Ectodermal cell (in vitro differentiated cells): ENCODE measurements at regions not wholly inside any gene's neighbourhood (a gene's known extent, or its start where the extent isn't known, plus 50 kb on each side); places are given as distances from the start of the nearest gene placed in this dataset.

Experiments
- H3K27ac ChIP-seq: 2 replicates; pipeline ENCODE4 v1.7.0; 2013; ENCODE audit warnings: mild to moderate bottlenecking, low read depth, low read length; ENCODE audit not compliant: insufficient read depth, poor library complexity, severe bottlenecking
- H3K27me3 ChIP-seq: 2 replicates; pipeline ENCODE4 v1.7.0; 2013; ENCODE audit warnings: mild to moderate bottlenecking, low read length; ENCODE audit not compliant: insufficient read depth, control insufficient read depth, poor library complexity, severe bottlenecking
- H3K36me3 ChIP-seq: one replicate; pipeline ENCODE4 v1.7.0; 2013; ENCODE audit warnings: low read length; ENCODE audit not compliant: control insufficient read depth, insufficient read depth
- H3K4me1 ChIP-seq: one replicate; pipeline ENCODE4 v1.7.0; 2013; ENCODE audit warnings: low read length; ENCODE audit not compliant: control insufficient read depth, insufficient read depth
- H3K4me3 ChIP-seq: 2 replicates; pipeline ENCODE4 v1.7.0; 2013; ENCODE audit warnings: low read depth, low read length, control low read depth; ENCODE audit not compliant: insufficient read depth
- H3K9me3 ChIP-seq: 2 replicates; pipeline ENCODE4 v1.7.0; 2013; ENCODE audit warnings: mild to moderate bottlenecking, low read length, moderate library complexity; ENCODE audit not compliant: control insufficient read depth
- WGBS, 2 experiments: methylation state at CpG; one replicate each; pipeline ENCODE4 v1.1.7; 2013; ENCODE audit warnings: missing lambda C conversion rate in 2 of 2; 5-methylcytosine and 5-hydroxymethylcytosine counted together

- H3K4me1 ChIP-seq, result peaks cover 1% of the 10 kb centered on the region
- H3K9me3 ChIP-seq, result no peaks in the 10 kb centered on the region
- WGBS, 2 experiments, result 90 to 94% methylated on average over 2 of the region's 2 CpGs
- no peak overlapping the region for H3K27ac ChIP-seq
- no peaks in the 10 kb centered on the region for H3K27me3 ChIP-seq
- no peaks in the 10 kb centered on the region for H3K36me3 ChIP-seq
- no peak overlapping the region for H3K4me3 ChIP-seq
Observed at GRCh38 chr7:96532428-96532935, 177.2 kb downstream of the SEM1 start.

- Histone ChIP-seq H3K4me3 (no peak overlapping the region), H3K9me3 (no peaks in the 10 kb centered on the region), H3K36me3 (no peaks in the 10 kb centered on the region), H3K4me1 (peaks cover 12% of the 10 kb centered on the region), H3K27me3 (no peaks in the 10 kb centered on the region), H3K27ac (no peak overlapping the region)
- WGBS, 2 experiments, result no CpG with 5 or more reads among the region's 1 CpG
Observed at GRCh38 chr7:96531331-96531730, 178.3 kb downstream of the SEM1 start.

- 100% methylated on average over 1 of the region's 1 CpG; no CpG with 5 or more reads in 1 of the 2 experiments for WGBS, 2 experiments
- Histone ChIP-seq H3K27me3 (no peaks in the 10 kb centered on the region), H3K4me1 (peaks cover 12% of the 10 kb centered on the region), H3K4me3 (no peak overlapping the region), H3K9me3 (no peaks in the 10 kb centered on the region), H3K36me3 (no peaks in the 10 kb centered on the region), H3K27ac (no peak overlapping the region)
Observed at GRCh38 chr7:96530786-96531185, 178.9 kb downstream of the SEM1 start.

DNA sequence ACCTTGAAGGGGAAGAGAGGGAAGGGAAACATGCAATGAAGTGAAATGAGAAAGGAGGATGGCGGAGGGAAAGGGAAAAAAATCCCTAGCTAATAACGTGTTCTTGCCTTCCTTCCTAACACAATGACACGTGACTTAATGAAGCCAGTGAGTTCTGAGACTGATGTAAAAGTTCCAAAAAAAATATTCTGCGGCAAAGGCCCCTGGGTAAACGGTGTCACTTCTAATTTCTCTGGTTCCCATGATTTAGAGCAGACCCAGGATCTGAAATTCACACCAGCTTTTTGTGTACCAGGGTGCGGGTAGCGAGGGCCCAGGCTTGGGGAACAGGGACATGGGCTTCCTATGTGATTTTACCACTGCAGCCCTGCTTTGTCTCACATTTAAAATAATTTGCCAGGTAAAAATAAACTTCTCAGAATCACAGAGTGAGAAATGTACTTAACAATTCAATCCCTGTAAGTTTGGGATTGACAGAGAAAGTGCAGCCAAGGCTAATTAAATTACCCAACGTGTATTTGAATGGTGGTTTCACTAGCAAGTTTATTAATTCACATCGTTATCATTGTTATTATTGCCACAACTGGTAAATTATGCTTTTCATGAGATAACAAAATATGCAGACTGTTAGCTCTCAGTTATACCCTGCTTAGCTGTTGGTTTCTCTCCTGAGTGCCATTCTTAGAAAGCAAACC lies 182.4 kb downstream of the SEM1 start:
- H3K4me1 ChIP-seq, result peaks cover 12% of the 10 kb centered on the region
- H3K9me3 ChIP-seq, result no peaks in the 10 kb centered on the region
- no peak overlapping the region for H3K27ac ChIP-seq
- no peaks in the 10 kb centered on the region for H3K36me3 ChIP-seq
- no peak overlapping the region for H3K4me3 ChIP-seq
- H3K27me3 ChIP-seq, result no peaks in the 10 kb centered on the region
- WGBS, 2 experiments, result 86 to 89% methylated on average over 7 to 9 of the region's 9 CpGs

- no peaks in the 10 kb centered on the region for H3K27me3 ChIP-seq
- no CpG with 5 or more reads among the region's 1 CpG for WGBS, 2 experiments
- no peak overlapping the region for H3K4me3 ChIP-seq
- no peaks in the 10 kb centered on the region for H3K9me3 ChIP-seq
- peaks cover 12% of the 10 kb centered on the region for H3K4me1 ChIP-seq
- peak overlapping the region; percentile 41 for H3K27ac ChIP-seq
- H3K36me3 ChIP-seq, result no peaks in the 10 kb centered on the region
Observed at GRCh38 chr7:96526496-96526895, 183.2 kb downstream of the SEM1 start.

- Histone ChIP-seq H3K9me3 (no peaks in the 10 kb centered on the region), H3K27ac (no peak overlapping the region), H3K4me1 (no peaks in the 10 kb centered on the region), H3K27me3 (no peaks in the 10 kb centered on the region), H3K36me3 (no peaks in the 10 kb centered on the region), H3K4me3 (no peak overlapping the region)
- 94 to 96% methylated on average over 12 to 13 of the region's 13 CpGs for WGBS, 2 experiments
Observed at GRCh38 chr7:96521068-96521894, 188.4 kb downstream of the SEM1 start.

GRCh38 chr7:96508371-96508770 lies 186.5 kb upstream of the SLC25A13 start:
- WGBS, 2 experiments, result 82 to 100% methylated on average over 1 of the region's 1 CpG
- Histone ChIP-seq H3K27me3 (no peaks in the 10 kb centered on the region), H3K27ac (no peak overlapping the region), H3K36me3 (no peaks in the 10 kb centered on the region), H3K4me3 (no peak overlapping the region), H3K4me1 (no peaks in the 10 kb centered on the region), H3K9me3 (no peaks in the 10 kb centered on the region)

- no peak overlapping the region for H3K4me3 ChIP-seq
- no peaks in the 10 kb centered on the region for H3K9me3 ChIP-seq
- H3K36me3 ChIP-seq, result no peaks in the 10 kb centered on the region
- no peaks in the 10 kb centered on the region for H3K27me3 ChIP-seq
- H3K27ac ChIP-seq, result no peak overlapping the region
- WGBS, 2 experiments, result 86 to 92% methylated on average over 1 of the region's 1 CpG
- H3K4me1 ChIP-seq, result no peaks in the 10 kb centered on the region
Observed at GRCh38 chr7:96503597-96503996, 181.7 kb upstream of the SLC25A13 start.

DNA sequence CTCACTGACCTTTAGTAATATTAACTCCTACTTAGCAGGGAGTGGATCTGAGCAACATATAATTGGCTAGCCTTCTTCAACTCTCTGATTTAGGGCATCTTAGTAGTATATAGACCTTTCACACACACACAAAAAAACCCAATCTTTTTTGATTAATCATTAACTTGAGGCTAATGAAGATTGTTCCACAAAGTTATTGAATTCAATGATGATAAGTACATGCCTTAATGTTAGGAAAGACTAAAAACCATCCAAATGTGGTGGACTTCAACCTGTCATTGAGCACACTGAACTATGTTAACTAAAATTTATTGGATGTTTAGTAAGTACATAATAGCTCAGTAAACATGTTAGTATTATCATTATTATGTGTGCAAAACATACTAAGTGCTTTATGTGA lies 179.4 kb upstream of the SLC25A13 start:
- Histone ChIP-seq H3K27ac (no peak overlapping the region), H3K4me1 (no peaks in the 10 kb centered on the region), H3K4me3 (no peak overlapping the region), H3K27me3 (no peaks in the 10 kb centered on the region), H3K9me3 (no peaks in the 10 kb centered on the region), H3K36me3 (no peaks in the 10 kb centered on the region)

- Histone ChIP-seq H3K27ac (no peak overlapping the region), H3K9me3 (no peaks in the 10 kb centered on the region), H3K36me3 (no peaks in the 10 kb centered on the region), H3K27me3 (no peaks in the 10 kb centered on the region), H3K4me3 (no peak overlapping the region), H3K4me1 (peaks cover 6% of the 10 kb centered on the region)
- WGBS, 2 experiments, result 76 to 88% methylated on average over 2 to 3 of the region's 3 CpGs
Observed at GRCh38 chr7:96499532-96499931, 177.6 kb upstream of the SLC25A13 start.
